ENCODE measurements at regions not wholly inside any gene's neighbourhood (a gene's known extent, or its start where the extent isn't known, plus 50 kb on each side); places are given as distances from the start of the nearest gene placed in this dataset.
"Not testable (repeated sequence)": the region's sequence is repeated elsewhere in the genome, so short reads cannot be mapped to it uniquely, and the experiment has no call there.

DNA sequence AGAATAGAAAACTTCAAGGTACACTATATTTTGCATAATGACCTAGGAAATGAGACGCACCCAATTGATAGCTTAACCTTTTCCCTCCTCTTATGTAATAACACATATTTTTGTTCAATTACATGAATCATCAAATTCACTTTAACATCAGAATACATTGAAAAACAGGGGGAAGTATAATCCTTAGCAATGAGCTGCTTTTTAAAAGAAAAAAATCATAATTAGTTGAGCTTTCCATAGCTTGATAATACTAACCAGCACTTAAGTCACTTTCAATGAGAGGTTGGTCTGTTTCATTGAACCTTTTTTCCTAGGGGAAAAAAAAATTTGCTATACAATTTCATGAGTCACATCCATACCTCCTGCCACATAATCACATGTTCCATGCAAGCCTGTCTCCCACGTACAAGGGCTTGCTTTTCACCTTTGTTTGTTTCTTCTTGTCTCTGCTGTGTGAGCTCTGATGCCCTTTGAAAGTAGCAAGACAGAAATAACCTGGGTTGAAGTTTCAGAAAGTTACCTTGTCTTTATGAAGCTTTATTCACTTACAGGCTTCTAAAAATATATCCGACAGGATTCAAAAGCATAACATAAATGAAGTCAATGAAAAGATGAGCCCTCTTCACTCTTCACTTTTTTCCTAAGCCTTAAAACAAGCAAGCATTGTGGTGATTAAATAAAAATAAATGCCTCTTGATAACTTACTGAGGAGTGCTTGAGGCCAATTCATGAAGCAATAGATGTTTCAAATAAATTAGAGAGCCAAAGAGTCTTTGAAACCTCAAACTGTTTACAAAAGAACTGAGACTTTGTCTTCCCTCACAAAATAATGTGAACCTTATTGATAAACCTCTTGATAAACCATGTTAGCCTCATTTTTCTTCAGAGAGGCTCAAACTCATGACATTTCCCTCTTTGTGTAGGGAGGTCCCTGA lies 108.5 kb downstream of the FEM1C start:
- no peak for DNase-seq

DNA sequence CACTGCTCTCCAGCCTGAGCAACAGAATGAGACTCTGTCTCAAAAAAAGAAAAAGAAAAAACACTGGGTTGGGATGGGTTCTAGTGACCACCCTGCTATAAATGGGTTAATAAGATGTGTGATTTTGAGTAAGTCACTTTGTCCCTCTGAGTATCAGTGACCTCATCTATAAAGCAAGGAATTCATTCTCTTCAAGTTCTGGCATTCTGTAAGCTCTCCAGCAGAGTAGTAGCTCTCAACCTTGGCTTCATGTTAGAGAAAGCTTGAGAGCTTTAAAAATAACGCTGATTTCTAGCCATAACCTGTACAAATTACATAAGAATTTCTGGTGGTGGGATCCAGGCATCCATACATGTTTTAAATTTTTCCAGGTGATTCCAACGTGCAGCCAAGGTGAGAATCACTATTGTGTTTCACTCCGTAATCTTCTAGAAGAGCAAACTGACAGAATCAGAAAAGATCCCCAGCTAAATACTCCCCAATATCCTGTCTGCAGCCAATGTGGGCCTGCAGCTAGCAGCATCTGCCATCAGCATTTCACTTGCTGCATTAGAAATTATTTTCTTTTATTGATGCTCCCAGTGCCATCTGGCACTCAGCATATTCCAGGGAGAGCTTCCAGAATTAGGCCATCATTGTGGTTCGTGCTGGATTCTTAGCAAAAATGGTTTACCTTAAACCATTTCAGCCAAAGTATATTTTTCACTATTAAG lies 109.4 kb downstream of the FEM1C start:
- no peak for DNase-seq

DNA sequence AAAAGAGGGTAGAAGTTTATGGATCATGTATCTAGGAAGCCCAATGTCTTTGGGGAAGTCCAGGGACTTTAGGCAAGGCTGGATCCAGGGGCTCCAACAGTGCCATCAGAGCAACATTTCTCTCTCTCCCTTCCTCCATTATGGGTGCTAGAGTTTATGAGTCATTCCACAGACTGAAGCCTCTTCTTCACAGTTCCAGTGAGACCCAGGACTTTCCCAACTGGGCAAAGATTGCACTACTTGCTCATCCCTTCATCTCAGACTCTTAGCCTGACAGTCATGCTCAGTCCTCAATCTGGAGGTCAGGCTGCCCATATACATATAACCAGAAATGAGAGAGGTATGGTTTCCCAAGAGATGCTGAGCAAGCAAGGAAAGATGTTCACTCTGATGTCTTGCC lies 110.7 kb downstream of the FEM1C start:
- no peak for DNase-seq

DNA sequence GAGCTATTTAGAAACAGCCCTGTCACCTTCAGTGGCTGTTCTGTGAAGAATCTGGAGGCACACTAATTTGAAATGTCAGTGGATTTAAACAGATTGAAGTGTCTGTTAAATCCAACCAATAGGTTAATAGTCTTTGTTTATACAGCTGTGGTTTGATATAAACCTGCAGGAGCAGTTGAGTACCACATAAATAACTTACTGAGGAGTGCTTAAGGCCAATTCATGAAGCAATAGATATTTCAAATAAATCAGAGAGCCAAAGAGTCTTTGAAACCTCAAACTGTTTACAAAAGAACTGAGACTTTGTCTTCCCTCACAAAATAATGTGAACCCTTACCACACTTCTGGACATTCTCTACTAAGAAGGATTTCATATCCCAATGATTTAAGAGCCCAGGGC lies 111.9 kb downstream of the FEM1C start:
- DNase-seq, result no peak

DNA sequence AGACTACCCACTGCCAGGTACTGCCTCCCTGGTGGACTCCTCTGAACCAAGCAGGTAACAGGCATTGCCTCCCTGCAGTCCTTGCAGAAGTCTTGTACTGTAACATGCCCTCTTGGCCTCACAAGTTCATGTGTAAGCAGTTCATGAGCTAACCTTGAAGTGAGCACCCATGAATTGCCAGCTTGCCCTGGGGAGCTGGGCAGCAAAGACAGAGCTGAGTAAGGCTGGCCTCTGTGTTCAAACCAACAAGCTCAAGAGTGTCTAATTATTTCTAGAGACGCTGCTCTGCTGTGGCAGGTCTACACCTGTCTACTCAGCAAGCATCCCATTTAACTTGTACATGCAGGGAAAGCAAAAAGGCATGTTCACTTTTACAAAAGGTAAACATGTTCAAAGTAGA lies 113.5 kb downstream of the FEM1C start:
- DNase-seq, result no peak

DNA sequence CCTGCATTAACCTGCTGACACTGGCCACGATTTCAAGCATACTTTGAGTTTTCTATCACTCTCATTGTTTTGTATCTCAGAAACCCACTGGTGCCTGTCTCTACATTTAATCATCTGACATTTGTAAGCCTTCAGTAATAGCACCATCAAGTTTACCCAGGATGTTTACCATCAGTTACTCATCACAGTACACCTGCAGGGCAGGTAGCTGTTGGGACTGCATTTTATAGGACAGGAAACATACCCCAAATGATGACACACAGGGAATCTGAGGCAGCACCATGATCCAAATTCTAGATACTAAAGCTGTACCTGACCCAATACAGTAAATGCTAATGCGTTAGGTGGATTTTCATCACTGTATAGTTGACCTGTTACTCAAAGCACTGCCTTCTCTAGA lies 114.2 kb downstream of the FEM1C start:
- DNase-seq, result no peak

DNA sequence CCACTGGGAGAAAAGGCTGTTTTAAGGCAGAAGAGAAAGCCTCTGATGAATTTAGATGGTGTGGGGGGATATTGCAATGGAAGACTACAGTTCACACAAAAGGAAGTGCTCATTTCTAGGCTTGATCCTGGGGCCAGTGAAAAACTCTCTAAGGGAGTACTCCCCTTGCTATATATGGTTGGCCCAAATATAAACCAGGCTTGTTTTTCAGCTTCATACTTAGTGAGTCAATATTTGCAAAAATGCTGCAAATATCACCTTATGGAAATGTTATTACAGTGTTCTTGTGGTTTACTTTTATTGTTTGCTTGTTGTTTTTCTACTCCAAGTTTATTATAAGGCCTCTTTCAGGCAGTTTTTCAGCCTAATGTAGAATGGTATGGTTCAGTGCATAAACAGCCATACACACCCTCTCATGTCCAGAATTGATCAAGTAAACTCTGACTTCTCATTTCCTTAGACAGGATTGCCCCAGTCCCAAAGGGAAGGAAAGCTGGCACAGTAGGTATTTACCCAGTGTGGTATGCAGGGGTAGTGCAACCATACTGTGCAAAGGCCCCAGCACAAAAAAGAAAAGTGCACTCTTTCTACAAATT lies 115.1 kb downstream of the FEM1C start:
- DNase-seq, result no peak

DNA sequence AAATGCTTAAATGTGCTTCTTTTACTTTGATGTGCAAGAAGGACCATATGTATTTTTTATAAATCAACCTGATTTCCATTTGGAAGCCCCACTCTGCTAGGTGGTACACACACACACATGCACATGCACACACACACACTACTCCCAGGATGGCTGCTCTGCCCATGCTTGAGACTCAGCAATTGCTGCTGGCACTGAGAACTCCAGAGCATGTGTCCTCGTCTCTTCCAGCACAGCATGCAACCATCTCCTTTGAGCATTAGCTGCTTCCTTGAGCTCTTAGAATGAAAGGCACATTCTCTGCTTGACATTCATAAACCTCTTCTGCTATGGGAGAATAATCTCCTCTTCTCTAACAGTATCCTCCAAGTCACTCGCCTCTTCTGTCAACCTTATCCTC lies 115.9 kb downstream of the FEM1C start:
- DNase-seq, result no peak

DNA sequence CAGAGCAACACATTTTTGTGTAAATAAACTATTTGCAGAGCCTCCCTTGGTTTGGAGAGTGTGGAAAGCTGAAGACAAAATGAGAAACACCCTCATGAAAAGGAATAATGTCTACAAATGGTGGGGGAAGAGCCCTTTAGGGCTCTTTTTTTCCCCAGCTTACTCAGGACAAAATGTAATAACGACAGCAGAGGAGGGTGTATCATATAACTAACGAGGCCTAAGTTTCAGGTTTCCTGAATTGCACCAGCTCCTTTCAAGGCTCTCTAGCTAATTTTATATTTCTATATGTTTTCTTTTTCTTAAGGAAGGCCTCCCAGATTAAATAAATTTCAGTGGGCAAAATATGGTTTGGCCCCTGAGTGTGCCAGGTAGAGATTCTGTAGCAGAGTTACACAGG lies 116.3 kb downstream of the FEM1C start:
- no peak for DNase-seq

DNA sequence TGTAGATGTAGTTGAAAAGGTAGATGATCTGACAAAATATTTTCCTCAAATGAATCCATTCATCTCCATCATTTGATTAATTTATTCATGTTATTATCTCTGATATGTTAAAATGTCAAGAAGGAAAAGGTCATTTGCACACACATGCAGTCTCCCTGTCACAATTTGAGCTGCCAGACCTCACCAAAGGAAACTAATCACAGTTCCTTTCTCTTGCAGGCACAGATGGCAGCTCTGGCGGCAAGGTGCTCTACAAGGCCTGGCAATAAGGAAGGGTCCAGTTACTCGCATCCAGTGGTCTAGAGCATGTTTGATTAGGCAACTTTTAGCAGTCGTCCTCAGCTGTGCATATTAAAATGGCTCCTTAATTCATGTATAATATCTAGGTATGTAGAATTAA lies 120.1 kb downstream of the FEM1C start:
- no peak for DNase-seq

DNA sequence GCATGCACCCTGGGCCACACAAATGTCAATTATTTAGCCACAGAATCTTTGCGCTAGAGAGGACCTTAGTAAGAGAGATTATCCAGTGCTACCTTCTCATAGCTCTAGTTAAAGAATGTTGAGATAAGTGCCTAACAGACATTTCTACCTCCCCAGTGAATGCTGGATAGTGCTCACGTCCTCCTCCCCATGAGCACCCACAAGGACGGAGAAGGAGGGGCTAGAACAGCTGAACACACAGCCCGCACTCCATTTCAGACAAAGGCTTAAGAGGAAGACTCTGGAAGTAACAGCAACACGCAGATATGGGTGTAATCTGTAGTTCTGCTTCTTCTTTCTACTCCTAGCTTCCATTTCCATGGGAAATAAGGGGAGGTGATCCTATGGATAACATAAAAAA lies 120.5 kb downstream of the FEM1C start:
- no peak for DNase-seq

DNA sequence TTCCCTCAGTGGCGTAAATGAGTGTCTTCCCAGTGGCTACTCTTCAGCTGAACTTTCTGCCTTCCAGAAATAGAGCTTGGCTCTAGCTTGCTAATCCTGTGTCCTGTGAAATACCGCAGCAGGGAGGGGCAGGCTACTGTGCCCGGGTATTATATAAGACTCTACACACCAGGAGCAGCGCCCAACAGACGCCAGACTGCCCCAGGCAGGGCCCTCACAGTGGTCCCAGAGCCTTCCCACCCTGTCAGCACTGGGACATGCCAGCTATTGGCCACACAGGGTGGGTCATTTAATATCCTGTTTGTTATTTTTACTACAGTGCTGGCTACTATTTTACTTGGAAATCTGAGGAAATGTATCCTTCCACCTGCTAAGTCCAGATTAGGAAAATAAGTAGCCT lies 121.0 kb downstream of the FEM1C start:
- DNase-seq, result no peak

DNA sequence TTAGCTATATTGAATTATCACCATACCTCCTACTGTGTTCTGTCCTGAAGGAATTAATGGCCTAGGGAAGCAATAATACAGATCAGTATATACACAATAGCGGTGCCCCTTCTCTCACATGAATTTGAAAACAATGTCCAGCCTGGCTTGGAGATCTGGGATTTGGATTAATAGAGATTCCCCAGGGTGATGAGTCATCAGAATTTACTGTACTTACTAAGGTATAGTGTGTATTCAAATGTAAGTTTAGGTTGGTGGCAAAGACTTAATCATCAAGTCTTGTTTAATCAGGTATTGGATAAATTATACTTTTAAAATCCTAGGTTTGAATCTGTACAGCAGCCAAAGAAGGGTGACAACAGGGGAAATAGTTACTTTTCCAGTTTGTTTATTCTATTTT lies 121.5 kb downstream of the FEM1C start:
- no peak for DNase-seq

DNA sequence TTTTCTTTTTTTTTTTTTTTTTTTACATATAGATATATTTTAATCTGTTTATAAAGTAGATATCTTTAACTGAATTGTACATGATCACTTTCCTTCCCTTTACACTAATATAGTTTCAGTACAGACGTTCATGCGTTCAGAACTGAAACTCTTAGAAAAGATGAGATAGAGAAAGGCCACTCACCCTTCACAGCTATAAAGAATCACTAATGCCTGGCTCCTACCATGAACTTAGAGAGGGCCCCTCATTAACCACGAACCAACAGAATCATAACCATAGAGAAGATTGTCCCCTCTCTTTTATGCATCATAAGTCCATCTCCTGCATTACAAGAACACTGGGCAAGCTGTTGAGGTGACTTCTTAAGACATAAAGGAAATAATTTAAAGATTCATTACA lies 123.8 kb downstream of the FEM1C start:
- DNase-seq, result not testable (repeated sequence)

DNA sequence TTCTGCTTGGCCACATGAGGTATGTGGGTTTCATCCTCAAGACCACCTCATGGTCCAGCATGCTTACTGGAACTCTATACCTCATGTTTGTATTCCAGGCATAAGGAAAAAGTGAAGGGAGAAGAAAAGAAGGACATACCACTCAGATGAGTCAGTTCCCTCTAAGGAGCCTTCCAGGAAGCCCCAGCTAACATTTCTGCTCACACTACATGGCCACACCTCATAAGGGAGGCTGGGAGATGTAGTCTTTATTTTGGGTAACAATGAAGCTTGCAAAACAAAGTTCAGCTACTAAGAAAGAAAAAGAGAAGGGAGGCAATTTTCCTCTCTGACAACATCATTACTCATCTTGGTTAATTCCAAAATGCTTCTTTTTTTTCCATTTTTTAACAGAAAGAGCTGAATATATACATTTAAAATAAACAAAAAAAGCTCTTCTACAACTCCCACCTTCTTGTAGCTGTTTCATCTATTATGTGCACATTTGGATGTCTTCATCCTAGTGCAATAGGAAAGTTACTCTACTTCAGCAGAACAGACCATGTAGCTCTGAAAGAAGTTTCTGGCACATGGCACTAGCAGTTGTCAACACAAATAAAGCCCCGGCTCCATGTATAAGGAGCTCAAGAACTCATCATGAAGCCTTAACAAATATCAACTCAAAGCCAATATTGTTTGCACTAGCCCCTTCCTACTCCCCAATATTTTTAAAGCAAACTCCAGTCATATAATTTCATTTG lies 123.6 kb upstream of the CCDC112 start:
- no peak for DNase-seq

DNA sequence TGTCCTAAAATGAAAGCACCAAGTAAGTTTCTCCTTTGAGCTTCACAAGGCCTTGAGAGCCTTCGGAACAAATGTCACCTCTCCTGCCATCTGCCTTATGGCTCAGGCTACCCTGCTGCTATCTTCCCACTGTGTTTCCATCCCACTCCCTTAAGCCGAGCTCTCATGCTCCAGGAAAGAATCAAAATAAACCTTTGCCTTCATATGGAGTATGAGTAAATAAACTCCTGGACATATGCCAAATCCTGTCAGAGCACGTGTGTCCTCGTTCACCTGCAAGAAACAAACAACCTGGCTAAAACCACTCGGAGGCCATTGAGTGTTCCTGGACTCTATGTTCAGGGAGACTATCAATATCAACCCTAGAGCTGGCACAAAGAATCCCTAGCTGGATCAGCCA lies 122.3 kb upstream of the CCDC112 start:
- DNase-seq, result no peak

DNA sequence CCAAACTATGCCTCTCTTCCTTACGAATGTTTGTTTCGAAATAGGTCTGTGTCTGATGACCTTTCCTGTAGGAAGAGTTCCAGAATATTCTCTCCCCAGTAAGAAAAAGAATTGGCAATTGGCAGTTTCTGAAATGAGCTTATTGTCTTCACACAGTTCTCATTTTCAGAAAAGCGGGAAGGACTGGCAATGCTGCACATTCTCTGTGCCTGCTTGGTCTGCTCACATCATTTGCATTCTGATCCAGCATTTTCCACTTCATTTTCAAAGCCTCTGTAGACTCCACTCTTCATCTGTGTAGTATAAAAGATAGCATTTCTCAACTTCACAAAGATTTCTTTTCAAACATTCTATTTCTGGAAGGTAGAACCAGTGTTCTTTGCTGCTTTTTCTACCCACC lies 120.6 kb upstream of the CCDC112 start:
- no peak for DNase-seq

DNA sequence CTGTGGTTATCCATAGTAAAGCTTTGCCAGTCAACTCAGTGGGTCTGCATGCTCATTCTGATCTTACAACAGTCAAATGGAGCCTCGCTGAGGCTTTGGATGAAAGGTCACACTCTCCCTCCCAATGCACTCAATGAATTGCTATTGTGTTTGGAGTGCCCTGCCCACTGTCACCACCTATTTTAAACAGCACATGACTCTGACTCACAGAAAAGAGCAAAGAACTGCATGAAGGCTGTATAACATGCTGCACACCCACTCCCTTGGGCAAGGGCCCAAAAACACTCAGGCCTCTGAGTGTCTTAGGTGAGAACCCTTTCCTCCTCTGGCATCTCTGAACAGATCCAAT lies 118.7 kb upstream of the CCDC112 start:
- no peak for DNase-seq

DNA sequence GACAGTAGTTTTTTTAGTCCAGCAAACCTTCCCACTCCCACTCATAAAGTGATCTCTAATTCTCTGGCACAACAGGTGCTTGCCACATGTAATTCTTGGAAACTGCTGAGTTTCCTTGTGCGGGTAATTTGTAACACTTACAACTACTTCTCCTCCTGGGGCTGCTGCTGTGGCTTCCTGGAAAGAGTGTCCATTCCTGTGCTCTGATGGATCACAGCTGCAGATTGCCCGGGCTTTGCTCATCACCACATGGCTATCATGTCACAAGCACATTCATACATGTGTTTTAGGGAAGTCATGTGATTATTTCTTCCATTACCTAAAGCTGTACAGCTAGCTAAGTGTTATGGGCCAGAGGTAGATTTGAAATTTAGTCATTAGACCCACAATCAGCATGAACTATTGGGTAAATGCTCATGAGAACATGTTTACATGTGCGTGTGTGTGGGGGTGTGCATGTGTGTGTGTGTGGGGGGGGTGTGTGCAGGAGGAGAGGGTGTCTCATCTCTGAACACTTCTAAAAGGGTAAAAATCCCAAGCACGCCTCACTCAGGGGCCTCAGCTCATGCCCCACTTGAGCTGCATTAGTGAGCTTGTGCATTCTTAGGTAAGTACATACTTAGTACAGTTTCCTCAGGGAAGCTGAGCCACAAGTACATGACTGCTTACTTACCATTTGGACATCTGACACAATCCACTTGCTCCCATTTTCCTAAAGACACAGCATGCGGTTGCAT lies 118.1 kb upstream of the CCDC112 start:
- DNase-seq, result no peak

DNA sequence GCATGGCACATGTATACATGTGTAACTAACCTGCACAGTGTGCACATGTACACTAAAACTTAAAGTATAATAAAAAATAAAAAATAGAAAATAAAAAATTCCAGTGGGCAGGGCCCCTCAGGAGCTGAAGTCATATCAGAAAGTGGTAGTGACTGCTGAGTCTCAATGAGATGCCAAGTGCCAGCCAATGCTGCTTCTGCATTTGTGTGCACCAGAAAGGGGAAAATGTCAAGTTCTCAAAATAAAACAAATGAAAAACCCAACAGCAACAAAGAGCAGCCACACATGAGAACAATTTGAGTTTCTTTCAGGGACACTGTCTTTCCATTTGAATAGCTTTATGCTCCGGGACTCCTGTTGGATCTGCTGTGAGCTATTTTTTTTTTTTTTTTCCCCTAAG lies 117.2 kb upstream of the CCDC112 start:
- DNase-seq, result no peak

DNA sequence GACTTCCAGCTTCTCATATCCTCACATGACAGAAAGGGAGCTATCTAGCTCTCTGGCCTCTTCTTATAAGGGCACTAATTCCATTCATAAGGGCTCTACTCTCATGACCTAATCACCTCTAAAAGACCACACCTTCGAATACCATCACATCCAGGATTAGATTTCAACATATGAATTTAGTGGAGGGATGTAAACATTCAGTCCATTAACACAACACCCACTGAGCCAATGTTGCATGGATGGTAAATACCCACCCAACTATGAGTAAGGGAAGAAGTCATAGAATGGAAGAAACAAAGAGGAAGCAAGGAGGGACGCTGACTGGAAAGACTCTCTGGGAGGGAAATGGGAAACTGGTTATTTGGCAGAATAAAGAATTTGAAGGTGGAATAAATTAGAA lies 112.6 kb upstream of the CCDC112 start:
- DNase-seq, result no peak

DNA sequence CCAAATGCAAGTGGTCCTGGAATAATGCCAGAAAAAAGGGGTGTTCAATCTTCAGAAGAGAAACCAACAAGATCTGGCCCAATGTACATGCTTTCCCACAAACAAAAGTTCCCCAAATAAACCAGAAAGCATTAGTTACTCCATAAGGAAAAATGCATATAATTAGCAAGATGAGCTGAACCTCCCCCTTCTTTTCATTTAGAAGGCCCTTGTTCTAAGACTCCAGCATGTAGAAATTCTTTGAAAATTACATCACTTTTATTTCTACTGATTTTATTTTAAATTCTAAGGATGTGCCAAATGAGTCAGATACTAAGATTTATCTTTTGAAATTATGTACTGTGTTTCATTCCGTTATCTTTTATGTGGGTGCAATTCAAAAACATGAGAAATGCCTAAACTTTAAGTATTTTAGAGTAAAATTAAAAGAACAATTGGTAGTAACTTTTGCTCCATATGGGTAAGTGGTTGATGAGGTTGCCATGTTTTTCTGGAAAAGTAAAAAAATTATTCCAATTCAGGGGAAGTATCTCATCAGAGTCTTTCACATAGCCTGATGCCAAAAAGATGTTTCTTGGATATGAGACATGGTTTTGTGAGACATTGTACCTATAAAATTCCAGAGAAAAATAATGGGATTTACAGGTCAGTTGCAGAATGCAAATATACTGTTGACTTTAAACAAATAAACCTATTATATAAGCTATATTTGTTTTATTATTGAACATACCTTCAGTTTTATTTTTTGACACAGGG lies 106.5 kb upstream of the CCDC112 start:
- no peak for DNase-seq

All from CD4-positive, alpha-beta T cell treated with Interleukin-17A for 1 hour (primary cell).